ENCODE measurements at regions not wholly inside any gene's neighbourhood (a gene's known extent, or its start where the extent isn't known, plus 50 kb on each side); places are given as distances from the start of the nearest gene placed in this dataset.

GRCh38 chr2:4618141-4618540 is 914.8 kb downstream of the DCDC2C start:
- DNase-seq = no peak

GRCh38 chr2:4618630-4619228 is 915.4 kb downstream of the DCDC2C start:
- no peak for DNase-seq

GRCh38 chr2:4628998-4629501 is 925.7 kb downstream of the DCDC2C start:
- peak; percentile 93 for DNase-seq

GRCh38 chr2:4635289-4635688 is 931.9 kb downstream of the DCDC2C start:
- no peak for DNase-seq

- no peak for DNase-seq
These were observed 950.6 kb downstream of the DCDC2C start for GRCh38 chr2:4653991-4654390.

- DNase-seq = no peak
These were observed 953.0 kb downstream of the DCDC2C start for GRCh38 chr2:4656326-4656725.

GRCh38 chr2:4662161-4662779 is 958.9 kb downstream of the DCDC2C start:
- DNase-seq = peak; percentile 75

- no peak for DNase-seq
These were observed 965.0 kb downstream of the DCDC2C start for GRCh38 chr2:4668381-4668780.

- DNase-seq = no peak
These were observed 967.0 kb downstream of the DCDC2C start for GRCh38 chr2:4670331-4670730.

- peak; percentile 95 for DNase-seq
These were observed 969.7 kb downstream of the DCDC2C start for GRCh38 chr2:4673025-4673489.

- no peak for DNase-seq
These were observed 970.6 kb downstream of the DCDC2C start for GRCh38 chr2:4674007-4674406.

- DNase-seq = no peak
These were observed 971.9 kb downstream of the DCDC2C start for GRCh38 chr2:4675295-4675694.

- DNase-seq = no peak
These were observed 975.6 kb downstream of the DCDC2C start for GRCh38 chr2:4678927-4679326.

- DNase-seq = no peak
These were observed 976.0 kb downstream of the DCDC2C start for GRCh38 chr2:4679391-4679790.

- DNase-seq = no peak
These were observed 981.5 kb downstream of the DCDC2C start for GRCh38 chr2:4684921-4685320.

GRCh38 chr2:4690913-4691312 is 987.5 kb downstream of the DCDC2C start:
- no peak for DNase-seq

GRCh38 chr2:4693266-4693665 is 989.9 kb downstream of the DCDC2C start:
- no peak for DNase-seq

- DNase-seq = no peak
These were observed 992.0 kb downstream of the DCDC2C start for GRCh38 chr2:4695281-4695861.

GRCh38 chr2:4715065-4715464 is 977.1 kb upstream of the SOX11 start:
- DNase-seq = no peak

GRCh38 chr2:4718777-4719176 is 973.4 kb upstream of the SOX11 start:
- no peak for DNase-seq

- no peak for DNase-seq
These were observed 966.6 kb upstream of the SOX11 start for GRCh38 chr2:4725618-4726017.

GRCh38 chr2:4732560-4732959 is 959.6 kb upstream of the SOX11 start:
- DNase-seq = no peak

GRCh38 chr2:4745056-4745991 is 946.9 kb upstream of the SOX11 start:
- DNase-seq = peak; percentile 63
